ENCODE measurements at regions not wholly inside any gene's neighbourhood (a gene's known extent, or its start where the extent isn't known, plus 50 kb on each side); places are given as distances from the start of the nearest gene placed in this dataset.

DNA sequence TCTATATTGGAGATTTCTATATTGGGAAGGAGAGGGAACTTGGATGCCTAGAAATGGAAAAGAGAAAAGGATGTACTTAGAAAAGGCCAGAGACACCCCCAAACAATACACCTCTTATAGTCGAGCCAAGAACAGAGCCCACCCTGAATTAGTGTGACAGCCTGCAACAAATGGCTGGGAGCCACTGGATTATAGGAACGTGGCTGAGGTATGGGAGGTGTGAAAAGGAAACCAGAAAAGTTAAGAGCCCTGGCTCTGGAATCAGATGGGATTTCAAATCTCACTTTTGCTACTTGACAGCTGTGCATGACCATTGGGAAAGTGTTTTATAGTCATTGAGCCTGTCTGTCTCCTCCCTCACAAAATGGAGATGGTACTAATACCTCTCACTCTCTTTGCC lies 394.0 kb downstream of the ZNF521 start:
- H3K27ac Mint-ChIP-seq: no peak overlapping the region
- peaks cover 30% of the 10 kb centered on the region for H3K4me1 Mint-ChIP-seq
- no peak overlapping the region for H3K4me3 Mint-ChIP-seq
- peaks cover 8% of the 10 kb centered on the region for H3K27me3 Mint-ChIP-seq (ENCODE audit: low read depth)
- H3K9me3 Mint-ChIP-seq: no peaks in the 10 kb centered on the region
- TF ChIP-seq, protein P1, sequence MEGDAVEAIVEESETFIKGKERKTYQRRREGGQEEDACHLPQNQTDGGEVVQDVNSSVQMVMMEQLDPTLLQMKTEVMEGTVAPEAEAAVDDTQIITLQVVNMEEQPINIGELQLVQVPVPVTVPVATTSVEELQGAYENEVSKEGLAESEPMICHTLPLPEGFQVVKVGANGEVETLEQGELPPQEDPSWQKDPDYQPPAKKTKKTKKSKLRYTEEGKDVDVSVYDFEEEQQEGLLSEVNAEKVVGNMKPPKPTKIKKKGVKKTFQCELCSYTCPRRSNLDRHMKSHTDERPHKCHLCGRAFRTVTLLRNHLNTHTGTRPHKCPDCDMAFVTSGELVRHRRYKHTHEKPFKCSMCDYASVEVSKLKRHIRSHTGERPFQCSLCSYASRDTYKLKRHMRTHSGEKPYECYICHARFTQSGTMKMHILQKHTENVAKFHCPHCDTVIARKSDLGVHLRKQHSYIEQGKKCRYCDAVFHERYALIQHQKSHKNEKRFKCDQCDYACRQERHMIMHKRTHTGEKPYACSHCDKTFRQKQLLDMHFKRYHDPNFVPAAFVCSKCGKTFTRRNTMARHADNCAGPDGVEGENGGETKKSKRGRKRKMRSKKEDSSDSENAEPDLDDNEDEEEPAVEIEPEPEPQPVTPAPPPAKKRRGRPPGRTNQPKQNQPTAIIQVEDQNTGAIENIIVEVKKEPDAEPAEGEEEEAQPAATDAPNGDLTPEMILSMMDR (IDR thresholded peaks at IDR 0.05; ENCODE audit: unreplicated experiment in 3 of 3): no peak
- no peaks in the 10 kb centered on the region for H3K36me3 Mint-ChIP-seq (ENCODE audit: low read depth)

DNA sequence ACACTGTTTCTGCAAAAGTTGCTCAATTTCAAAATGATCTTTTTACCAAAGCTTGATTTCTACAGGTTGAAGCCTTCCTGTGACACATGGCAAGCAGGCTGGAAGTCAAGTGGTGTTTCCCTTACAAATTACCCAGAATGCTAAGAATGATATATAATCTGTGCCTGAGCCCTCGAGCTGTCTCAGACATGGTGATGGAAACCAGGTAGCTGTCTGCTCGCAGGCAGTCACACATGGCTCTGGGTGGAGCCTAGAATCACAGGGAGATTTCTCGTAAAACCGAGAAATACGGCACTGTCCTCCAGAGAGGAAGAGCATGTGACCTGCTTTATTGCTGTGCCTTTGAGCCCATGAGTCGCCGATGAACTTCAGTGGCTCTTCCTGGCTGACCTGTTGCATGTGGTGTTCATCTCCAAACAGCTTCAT lies 392.9 kb downstream of the ZNF521 start:
- Mint-ChIP-seq H3K4me1 (peaks cover 29% of the 10 kb centered on the region), H3K4me3 (no peak overlapping the region), H3K27ac (peak overlapping the region in 1 of 3 experiments; percentile 47), H3K36me3 (ENCODE audit: low read depth) (no peaks in the 10 kb centered on the region), H3K9me3 (peaks cover 5% of the 10 kb centered on the region), H3K27me3 (ENCODE audit: low read depth) (peaks cover 8% of the 10 kb centered on the region)
- TF ChIP-seq, protein P1 (IDR thresholded peaks at IDR 0.05; ENCODE audit: unreplicated experiment in 3 of 3): no peak

DNA sequence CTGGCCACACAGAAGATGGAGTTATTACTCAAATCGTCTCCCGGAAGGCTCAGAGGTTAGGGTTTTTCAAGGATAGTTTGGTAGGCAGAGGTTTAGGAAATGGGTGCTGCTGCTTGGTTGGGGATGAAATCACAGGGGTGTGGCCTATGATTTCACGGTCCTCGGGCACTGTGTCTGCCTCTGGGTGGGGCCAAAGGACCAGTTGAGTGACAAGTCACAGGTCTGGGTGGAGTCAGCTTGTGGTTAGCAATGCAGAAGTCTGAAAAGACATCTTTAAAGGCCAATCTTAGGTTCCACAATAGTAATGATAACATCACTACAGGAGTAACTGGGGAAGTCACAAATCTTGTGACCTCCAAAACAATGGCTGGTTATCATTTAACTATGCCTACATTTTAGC lies 387.8 kb downstream of the ZNF521 start:
- TF ChIP-seq, protein P1 (IDR thresholded peaks at IDR 0.05; ENCODE audit: unreplicated experiment in 3 of 3): no peak
- H3K27me3 Mint-ChIP-seq (ENCODE audit: low read depth): peaks cover 5% of the 10 kb centered on the region
- H3K4me1 Mint-ChIP-seq: peaks cover 1% of the 10 kb centered on the region
- H3K9me3 Mint-ChIP-seq: peaks cover 8% of the 10 kb centered on the region
- no peak overlapping the region for H3K4me3 Mint-ChIP-seq
- H3K36me3 Mint-ChIP-seq (ENCODE audit: low read depth): no peaks in the 10 kb centered on the region
- no peak overlapping the region for H3K27ac Mint-ChIP-seq

DNA sequence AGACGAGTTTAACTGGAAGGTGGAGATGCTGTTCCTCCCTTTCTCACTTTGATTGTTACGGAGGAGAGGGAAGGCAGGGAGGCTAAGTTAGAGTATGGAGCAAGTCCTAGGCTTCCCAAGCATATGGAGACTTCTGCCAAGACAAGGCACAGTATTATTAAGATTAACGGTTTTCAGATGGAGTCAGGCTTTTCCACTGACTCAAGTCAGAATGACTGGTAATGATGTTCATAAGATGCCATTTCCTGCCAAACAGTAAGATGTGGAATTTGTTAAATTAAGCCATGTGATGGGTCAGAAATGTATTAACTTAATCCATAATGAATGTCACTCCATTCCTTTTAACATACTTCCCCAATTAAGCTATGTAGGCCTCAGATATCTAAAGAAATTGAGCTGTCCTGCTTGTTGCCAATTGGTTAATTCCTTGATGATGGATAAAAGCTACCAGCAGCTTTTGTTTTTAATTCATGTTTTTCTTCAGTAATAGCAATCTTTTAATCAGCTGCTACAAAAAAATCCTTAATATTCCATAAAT lies 383.7 kb downstream of the ZNF521 start:
- Mint-ChIP-seq H3K9me3 (peaks cover 8% of the 10 kb centered on the region), H3K4me1 (no peaks in the 10 kb centered on the region), H3K27ac (no peak overlapping the region), H3K27me3 (ENCODE audit: low read depth) (no peaks in the 10 kb centered on the region), H3K4me3 (no peak overlapping the region), H3K36me3 (ENCODE audit: low read depth) (no peaks in the 10 kb centered on the region)
- TF ChIP-seq, protein P1 (IDR thresholded peaks at IDR 0.05; ENCODE audit: unreplicated experiment in 3 of 3): no peak

DNA sequence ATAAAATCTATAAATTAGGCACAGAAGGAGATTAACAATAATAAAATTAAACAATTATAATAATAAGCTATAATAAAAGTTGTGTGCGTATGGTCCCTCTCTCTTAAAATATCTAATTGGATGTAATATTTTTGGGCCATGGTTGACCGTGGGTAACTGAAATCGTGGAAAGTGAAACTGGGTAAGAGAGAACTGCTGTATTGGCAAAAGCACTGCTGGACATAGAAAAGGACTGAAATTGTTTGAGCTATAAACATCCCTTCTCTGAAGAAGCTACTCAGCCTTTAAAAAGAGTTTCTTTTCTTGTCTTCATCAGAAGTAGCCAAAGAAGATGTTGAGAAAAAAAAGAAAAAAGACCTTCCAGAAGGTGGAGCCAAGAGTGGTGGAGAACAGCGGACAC lies 379.4 kb downstream of the ZNF521 start:
- Mint-ChIP-seq H3K27me3 (ENCODE audit: low read depth) (no peaks in the 10 kb centered on the region), H3K4me1 (peaks cover 14% of the 10 kb centered on the region), H3K9me3 (no peaks in the 10 kb centered on the region), H3K36me3 (ENCODE audit: low read depth) (no peaks in the 10 kb centered on the region), H3K4me3 (no peak overlapping the region), H3K27ac (no peak overlapping the region)
- TF ChIP-seq, protein P1 (IDR thresholded peaks at IDR 0.05; ENCODE audit: unreplicated experiment in 3 of 3): no peak

DNA sequence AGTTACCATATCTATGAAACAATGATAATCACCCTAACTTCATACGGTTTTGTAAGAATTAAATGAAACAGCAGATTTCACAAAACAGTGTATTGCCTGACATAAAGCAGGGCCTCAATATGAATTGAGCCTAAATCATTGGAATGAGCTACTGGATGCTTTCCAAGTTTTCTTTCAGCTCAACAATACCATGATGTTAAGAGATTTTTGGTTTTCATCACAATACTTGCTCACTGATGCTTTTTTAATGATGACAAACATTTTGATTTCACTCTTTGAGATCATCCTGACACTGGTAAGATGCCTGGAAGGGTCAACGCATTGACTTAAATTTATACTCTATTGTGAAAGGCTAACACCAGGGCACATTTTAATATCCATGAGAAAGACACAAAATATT lies 377.5 kb downstream of the ZNF521 start:
- H3K36me3 Mint-ChIP-seq (ENCODE audit: low read depth): no peaks in the 10 kb centered on the region
- peaks cover 5% of the 10 kb centered on the region for H3K27me3 Mint-ChIP-seq (ENCODE audit: low read depth)
- no peak overlapping the region for H3K27ac Mint-ChIP-seq
- TF ChIP-seq, protein P1 (IDR thresholded peaks at IDR 0.05; ENCODE audit: unreplicated experiment in 3 of 3): no peak
- no peak overlapping the region for H3K4me3 Mint-ChIP-seq
- H3K9me3 Mint-ChIP-seq: no peaks in the 10 kb centered on the region
- H3K4me1 Mint-ChIP-seq: peaks cover 22% of the 10 kb centered on the region
